Thoracic aorta (tissue), 2 donors: ENCODE measurements at regions not wholly inside any gene's neighbourhood (a gene's known extent, or its start where the extent isn't known, plus 50 kb on each side); places are given as distances from the start of the nearest gene placed in this dataset.

Experiments used
- ATAC-seq: fragments of 150-250 bp; one replicate; pipeline ENCODE4 v1.8.0; 2017; ENCODE audit warnings: low read depth; ENCODE audit not compliant: insufficient number of reproducible peaks, low FRiP score
- DNase-seq: peaks from one replicate; pipeline ENCODE4 v3.0.0-alpha.2; 2020; ENCODE audit warnings: low spot score
- H3K27ac ChIP-seq, 2 donors: fragments of 200-600 bp; sonication (generic); 1 replicate in 1 of 2; 2 replicates in 1 of 2; pipeline ENCODE4 v1.5.1; 2016; ENCODE audit warnings: mild to moderate bottlenecking in 2 of 2, moderate library complexity in 2 of 2
- H3K27me3 ChIP-seq: fragments of 200-600 bp; sonication (generic); replicated peaks from 2 replicates; pipeline ENCODE4 v1.6.0; 2016; ENCODE audit warnings: mild to moderate bottlenecking; ENCODE audit not compliant: insufficient read depth
- H3K36me3 ChIP-seq: fragments of 200-600 bp; sonication (generic); one replicate; pipeline ENCODE4 v1.5.1; 2016
- H3K4me1 ChIP-seq, 2 donors: fragments of 200-600 bp; sonication (generic); 1 replicate in 1 of 2; 2 replicates in 1 of 2; pipeline versions ENCODE4 v1.5.1 to v1.6.0; 2016; ENCODE audit warnings: low read depth in 2 of 2, mild to moderate bottlenecking in 1 of 2; ENCODE audit not compliant: control insufficient read depth in 1 of 2
- H3K4me3 ChIP-seq: fragments of 200-600 bp; sonication (generic); 2 replicates; pipeline ENCODE4 v1.5.1; 2016; ENCODE audit warnings: mild to moderate bottlenecking
- H3K9me3 ChIP-seq: fragments of 200-600 bp; sonication (generic); 2 replicates; pipeline ENCODE4 v1.5.1; 2016
- TF ChIP-seq, protein P1 (sequence below): fragments of 200-600 bp; sonication (generic); IDR thresholded peaks from one replicate; pipeline ENCODE4 v1.5.1; 2019; ENCODE audit warnings: antibody characterized with exemption

DNA sequence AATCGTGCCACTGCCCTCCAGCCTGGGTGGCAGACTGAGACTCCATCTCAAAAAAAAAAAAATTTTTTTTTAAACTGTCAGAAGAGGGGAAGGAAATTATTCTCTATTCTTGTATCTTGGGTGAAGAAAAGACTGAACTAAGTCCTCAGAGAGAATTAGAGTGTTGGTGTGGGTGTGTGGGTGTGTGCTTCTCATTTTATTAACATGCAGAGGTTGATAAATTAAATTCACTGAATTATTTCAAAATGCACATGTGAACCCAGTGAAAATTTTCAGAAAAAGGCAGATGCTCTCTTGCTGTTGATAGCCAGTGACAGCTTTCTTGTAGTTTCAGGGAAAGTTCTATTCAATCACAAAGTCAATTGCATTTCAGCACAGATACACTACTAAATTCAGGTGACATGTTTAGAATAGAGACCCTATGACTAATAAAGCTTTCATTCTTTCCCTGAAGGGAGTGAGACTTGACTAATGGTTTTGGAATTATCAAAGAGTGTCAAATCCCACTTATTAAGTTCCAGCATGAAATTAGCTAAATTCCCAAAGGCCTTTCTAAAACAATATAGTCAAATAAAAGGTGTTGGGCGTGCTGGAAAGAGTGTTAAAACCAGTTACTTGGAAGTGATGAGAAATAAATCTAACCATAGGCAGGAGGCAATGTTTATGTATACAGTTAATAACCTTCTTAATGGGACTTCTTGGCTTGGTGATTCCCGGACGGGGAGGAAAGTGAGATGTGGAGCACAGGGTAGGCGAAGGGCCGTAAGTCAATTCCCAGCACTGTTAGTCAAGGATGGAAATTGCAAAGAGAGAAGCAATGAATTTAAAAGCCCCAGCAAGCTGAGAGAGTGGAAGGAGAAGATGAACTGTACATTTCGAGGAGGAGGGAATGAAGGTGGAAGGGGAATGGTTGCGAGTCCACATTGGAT lies 103.2 kb upstream of the SPATA31D4 start:
- Histone ChIP-seq H3K4me1 (peaks cover 9 to 10% of the 10 kb centered on the region in 2 donors), H3K27me3 (no peaks in the 10 kb centered on the region), H3K36me3 (no peaks in the 10 kb centered on the region), H3K27ac (no peak overlapping the region), H3K4me3 (no peak overlapping the region), H3K9me3 (no peaks in the 10 kb centered on the region)
- ATAC-seq (no peak), DNase-seq (no peak)
- TF ChIP-seq, protein P1, sequence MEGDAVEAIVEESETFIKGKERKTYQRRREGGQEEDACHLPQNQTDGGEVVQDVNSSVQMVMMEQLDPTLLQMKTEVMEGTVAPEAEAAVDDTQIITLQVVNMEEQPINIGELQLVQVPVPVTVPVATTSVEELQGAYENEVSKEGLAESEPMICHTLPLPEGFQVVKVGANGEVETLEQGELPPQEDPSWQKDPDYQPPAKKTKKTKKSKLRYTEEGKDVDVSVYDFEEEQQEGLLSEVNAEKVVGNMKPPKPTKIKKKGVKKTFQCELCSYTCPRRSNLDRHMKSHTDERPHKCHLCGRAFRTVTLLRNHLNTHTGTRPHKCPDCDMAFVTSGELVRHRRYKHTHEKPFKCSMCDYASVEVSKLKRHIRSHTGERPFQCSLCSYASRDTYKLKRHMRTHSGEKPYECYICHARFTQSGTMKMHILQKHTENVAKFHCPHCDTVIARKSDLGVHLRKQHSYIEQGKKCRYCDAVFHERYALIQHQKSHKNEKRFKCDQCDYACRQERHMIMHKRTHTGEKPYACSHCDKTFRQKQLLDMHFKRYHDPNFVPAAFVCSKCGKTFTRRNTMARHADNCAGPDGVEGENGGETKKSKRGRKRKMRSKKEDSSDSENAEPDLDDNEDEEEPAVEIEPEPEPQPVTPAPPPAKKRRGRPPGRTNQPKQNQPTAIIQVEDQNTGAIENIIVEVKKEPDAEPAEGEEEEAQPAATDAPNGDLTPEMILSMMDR: no peak

DNA sequence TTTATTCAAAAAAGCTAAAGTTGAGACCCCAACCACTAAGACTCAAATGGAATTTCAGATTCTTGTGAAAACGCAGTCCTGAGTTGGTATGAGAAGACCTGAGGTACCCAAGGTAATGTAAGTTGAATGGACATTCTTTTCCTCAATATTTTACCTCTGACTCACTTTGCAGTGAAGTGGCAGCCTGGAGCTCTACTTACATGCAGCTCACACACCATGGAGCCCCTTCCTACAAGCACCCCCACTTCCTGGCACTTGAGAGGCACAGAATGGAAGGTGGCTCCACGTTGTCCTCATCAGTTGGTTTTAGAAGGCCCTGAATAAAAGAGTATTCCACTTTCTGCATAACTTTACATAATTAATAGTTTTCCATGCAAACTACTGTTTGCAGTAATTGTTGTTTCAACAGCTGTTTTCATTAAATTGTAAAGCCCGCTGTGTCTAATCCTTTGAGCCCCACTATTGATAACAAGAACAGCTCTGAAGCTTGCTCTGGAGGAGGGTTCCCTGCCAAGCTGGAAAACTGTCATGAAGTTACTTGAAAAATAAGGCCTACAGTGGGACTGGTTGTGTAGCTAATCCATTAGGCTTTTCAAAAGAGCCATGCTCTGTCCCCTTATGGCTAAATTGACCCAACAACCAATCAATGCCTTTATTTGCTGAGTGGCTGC lies 102.2 kb upstream of the SPATA31D4 start:
- Histone ChIP-seq H3K36me3 (no peaks in the 10 kb centered on the region), H3K4me3 (no peak overlapping the region), H3K27me3 (no peaks in the 10 kb centered on the region), H3K9me3 (no peaks in the 10 kb centered on the region), H3K27ac (no peak overlapping the region), H3K4me1 (peaks cover under 1 to 3% of the 10 kb centered on the region in 2 donors)
- ATAC-seq (no peak), DNase-seq (no peak)
- TF ChIP-seq, protein P1: no peak

DNA sequence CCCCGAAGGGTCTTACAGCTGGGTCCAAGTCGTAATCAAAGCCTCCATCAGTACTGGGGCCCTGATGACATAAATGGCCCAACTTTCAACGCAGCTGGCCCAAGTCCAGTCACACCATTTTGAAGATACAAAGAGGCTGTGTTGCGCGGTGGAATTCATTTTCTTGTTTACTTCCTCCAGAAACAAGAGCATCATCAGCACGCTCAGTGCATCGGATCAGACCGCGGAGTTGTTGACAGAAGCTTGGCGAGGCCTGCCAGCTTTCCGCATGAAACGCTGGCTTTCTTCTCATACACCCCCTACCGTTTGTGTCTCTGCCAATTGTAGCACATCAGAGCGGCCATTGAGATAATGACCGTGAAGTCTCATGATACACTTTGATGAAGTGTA lies 101.7 kb upstream of the SPATA31D4 start:
- Histone ChIP-seq H3K4me1 (no peaks in the 10 kb centered on the region), H3K27me3 (no peaks in the 10 kb centered on the region), H3K4me3 (no peak overlapping the region), H3K9me3 (no peaks in the 10 kb centered on the region), H3K36me3 (no peaks in the 10 kb centered on the region), H3K27ac (no peak overlapping the region)
- TF ChIP-seq, protein P1: no peak
- ATAC-seq: no peak
- no peak for DNase-seq

DNA sequence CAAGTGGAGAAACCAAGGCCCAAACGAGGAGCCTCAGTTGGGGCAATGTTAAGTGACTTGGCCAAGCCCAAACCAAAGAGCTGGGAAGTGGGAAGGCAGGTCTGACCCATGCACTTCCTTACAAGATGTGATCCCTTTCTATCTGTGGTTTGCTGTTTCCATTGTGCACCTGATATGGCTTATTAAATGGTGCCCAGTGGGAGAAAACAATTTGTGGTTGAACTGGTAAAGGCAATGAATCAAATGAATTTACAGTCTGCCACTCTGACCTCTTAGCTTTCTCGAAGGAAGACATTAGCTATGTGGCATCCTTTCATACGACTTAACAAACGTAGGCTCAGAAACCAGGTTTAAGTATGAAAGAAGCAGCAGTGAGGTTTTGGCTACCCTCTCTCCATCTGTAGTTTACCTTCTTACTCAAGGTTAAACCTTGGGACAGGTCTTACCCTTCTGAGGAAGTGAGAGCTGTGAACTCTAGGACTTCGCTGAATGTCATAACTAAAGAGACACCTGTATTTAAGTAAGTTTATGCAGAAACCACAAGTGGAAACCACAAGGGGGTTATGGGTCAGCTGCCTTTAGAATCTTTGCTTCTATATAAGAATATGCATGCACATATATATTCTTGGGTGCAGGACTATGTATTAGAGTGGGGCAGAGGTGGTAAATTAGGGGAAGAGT lies 100.5 kb upstream of the SPATA31D4 start:
- no peaks in the 10 kb centered on the region for H3K27me3 ChIP-seq
- ATAC-seq (no peak), DNase-seq (no peak)
- no peak overlapping the region for H3K27ac ChIP-seq
- no peaks in the 10 kb centered on the region for H3K9me3 ChIP-seq
- H3K36me3 ChIP-seq: no peaks in the 10 kb centered on the region
- no peaks in the 10 kb centered on the region for H3K4me1 ChIP-seq
- TF ChIP-seq, protein P1: no peak
- H3K4me3 ChIP-seq: no peak overlapping the region
